Adipocyte (in vitro differentiated cells): ENCODE measurements at regions not wholly inside any gene's neighbourhood (a gene's known extent, or its start where the extent isn't known, plus 50 kb on each side); places are given as distances from the start of the nearest gene placed in this dataset.
"Not testable (repeated sequence)": the region's sequence is repeated elsewhere in the genome, so short reads cannot be mapped to it uniquely, and the experiment has no call there.

Experiments
- DNase-seq: peaks from one replicate; pipeline ENCODE4 v3.0.0-alpha.2; 2015; ENCODE audit warnings: low read depth
- H3K27me3 ChIP-seq: replicated peaks from 2 replicates; pipeline ENCODE4 v1.7.0; 2013; ENCODE audit warnings: mild to moderate bottlenecking, low read length, moderate library complexity; ENCODE audit not compliant: control insufficient read depth, insufficient read depth
- H3K36me3 ChIP-seq: 2 replicates; pipeline ENCODE4 v1.7.0; 2013; ENCODE audit warnings: low read length, mild to moderate bottlenecking, moderate library complexity; ENCODE audit not compliant: control insufficient read depth, insufficient read depth, severe bottlenecking
- H3K4me1 ChIP-seq: 2 replicates; pipeline ENCODE4 v1.7.0; 2013; ENCODE audit warnings: mild to moderate bottlenecking, low read length, moderate library complexity; ENCODE audit not compliant: control insufficient read depth, insufficient read depth
- H3K4me3 ChIP-seq: 2 replicates; pipeline ENCODE4 v1.7.0; 2013; ENCODE audit warnings: mild to moderate bottlenecking, low read length, moderate library complexity
- H3K9ac ChIP-seq: 2 replicates; pipeline ENCODE4 v1.7.0; 2013; ENCODE audit warnings: mild to moderate bottlenecking, low read length, moderate library complexity
- H3K9me3 ChIP-seq: 2 replicates; pipeline ENCODE4 v1.7.0; 2013; ENCODE audit warnings: mild to moderate bottlenecking, low read length, moderate library complexity; ENCODE audit not compliant: control insufficient read depth

DNA sequence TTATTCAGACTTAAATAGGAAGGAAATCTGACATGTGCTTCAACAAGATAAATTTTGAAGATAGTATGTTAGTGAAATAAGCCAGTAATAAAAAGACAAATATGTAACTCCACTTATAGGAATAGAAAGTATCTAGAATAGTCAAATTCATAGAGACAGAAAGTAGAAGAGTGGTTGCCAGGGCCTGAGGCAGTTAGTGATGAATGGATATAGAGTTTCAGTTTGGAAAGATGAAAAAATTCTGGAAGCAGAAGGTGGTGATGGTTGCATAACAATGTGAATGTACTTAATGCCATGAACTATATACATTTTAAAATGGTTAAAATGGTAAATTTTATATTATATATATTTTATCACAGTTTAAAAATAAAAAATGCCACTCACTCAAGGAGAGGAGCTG is 54.3 kb downstream of the HAND2 start:
- DNase-seq, result peak; percentile 67
- H3K36me3 ChIP-seq, result no peaks in the 10 kb centered on the region
- no peak overlapping the region for H3K9ac ChIP-seq
- no peak overlapping the region for H3K4me3 ChIP-seq
- H3K27me3 ChIP-seq, result no peaks in the 10 kb centered on the region
- peaks cover 15% of the 10 kb centered on the region for H3K4me1 ChIP-seq
- no peaks in the 10 kb centered on the region for H3K9me3 ChIP-seq

DNA sequence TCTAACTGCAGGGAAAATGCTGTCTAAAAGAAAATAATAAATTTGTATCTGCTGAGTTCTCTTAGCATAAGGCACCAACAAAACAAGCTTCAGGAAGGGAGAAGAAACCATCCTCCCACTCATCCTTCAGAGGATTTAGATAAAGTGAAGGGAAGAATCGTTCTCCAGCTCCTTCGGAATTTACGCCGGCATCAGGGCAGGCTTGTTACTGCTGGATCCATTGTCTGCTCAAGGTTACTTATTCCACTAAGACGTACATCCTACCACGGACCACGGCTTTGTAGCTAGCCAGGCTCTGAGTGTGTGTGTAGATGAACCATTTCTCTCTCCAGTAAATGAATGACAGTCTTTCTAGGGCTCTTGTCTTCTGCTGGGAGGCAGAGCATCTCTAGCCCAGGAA is 60.4 kb downstream of the HAND2 start:
- Histone ChIP-seq H3K36me3 (no peaks in the 10 kb centered on the region), H3K27me3 (no peaks in the 10 kb centered on the region), H3K4me1 (peaks cover 22% of the 10 kb centered on the region), H3K4me3 (no peak overlapping the region), H3K9me3 (no peaks in the 10 kb centered on the region), H3K9ac (no peak overlapping the region)
- no peak for DNase-seq

DNA sequence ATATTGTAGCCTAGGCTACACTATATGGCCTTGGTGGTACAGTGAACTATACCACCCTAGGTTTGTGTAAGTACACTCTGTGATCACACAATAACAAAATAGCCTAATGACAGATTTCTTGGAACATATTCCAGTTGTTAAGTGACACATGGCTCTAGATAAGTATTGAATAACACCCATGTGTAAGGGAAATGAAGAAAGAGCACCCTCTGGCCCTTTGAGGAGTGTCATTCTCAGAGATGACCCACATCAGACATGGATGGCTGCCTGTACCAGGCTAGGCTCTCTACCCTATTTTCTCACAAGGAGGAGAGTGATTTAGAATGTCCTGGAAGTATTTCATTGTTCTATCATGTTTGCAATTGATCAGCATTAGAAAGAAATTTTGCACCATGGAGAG is 61.7 kb downstream of the HAND2 start:
- Histone ChIP-seq H3K4me1 (peaks cover 22% of the 10 kb centered on the region), H3K36me3 (no peaks in the 10 kb centered on the region), H3K9me3 (no peaks in the 10 kb centered on the region), H3K4me3 (no peak overlapping the region), H3K9ac (no peak overlapping the region), H3K27me3 (no peaks in the 10 kb centered on the region)
- DNase-seq, result no peak

DNA sequence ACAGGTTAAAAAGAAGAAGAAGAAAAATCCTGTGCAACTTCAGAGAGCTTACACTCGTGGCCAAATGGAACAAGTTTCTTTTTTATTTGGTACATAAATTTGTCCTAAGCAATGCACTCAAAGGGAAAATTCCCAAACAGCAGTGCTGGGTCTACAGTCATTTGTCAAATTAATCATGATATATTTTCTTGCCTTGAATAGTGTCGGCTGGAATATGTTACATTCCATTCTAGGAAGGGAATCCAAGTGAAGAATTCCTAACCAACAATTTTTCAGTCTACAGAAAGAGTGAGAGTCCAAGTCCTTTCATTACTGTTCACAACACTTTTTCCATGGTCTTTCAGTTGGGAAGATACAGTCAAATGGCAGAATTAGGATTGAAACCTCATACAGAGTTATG is 63.9 kb downstream of the HAND2 start:
- Histone ChIP-seq H3K4me1 (peaks cover 22% of the 10 kb centered on the region), H3K36me3 (no peaks in the 10 kb centered on the region), H3K9ac (no peak overlapping the region)

DNA sequence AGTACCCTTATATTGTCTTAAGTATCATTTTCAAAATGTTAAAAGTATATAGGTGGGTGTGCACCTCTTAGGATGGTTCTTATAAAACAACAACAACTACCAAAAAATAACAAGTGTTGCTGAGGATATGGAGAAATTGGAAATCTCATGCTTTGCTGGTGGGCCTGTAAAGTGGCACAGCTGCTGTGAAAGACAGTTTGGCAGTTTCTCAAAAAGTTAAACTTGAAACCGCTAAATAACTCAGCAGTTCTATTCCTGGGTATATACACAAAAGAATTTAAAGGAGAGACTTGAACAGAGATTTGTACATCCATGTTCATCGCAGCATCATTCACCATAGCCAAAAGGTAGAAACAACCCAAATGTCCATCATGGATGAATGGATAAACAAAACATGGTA is 65.5 kb downstream of the HAND2 start:
- Histone ChIP-seq H3K27me3 (no peaks in the 10 kb centered on the region), H3K9me3 (no peaks in the 10 kb centered on the region), H3K4me1 (peaks cover 22% of the 10 kb centered on the region), H3K36me3 (no peaks in the 10 kb centered on the region), H3K4me3 (no peak overlapping the region), H3K9ac (no peak overlapping the region)
- no peak for DNase-seq

More for the DNA sequence above, 63.9 kb downstream of the HAND2 start:
- no peaks in the 10 kb centered on the region for H3K9me3 ChIP-seq
- no peaks in the 10 kb centered on the region for H3K27me3 ChIP-seq
- peak overlapping the region; percentile 49 for H3K4me3 ChIP-seq
- DNase-seq, result no peak

DNA sequence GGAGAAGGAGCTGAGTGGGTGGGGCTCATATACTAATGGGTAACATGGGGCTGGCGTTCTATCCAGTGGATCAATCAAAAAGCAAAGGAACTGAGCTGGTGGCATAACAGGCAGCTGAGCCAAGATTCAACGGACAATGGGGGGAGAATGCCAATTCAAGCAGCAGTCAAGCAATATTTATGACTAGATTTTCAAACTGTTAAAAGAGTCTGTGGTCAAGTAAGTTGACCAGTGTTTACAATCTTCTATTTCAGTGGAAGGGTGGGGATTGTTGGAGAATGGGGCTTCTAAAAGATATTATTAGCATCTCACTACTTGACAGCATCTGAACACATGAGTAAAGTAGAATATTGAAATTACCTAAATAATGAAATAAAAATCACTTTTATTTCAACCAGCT is 64.9 kb upstream of the SCRG1 start:
- H3K4me3 ChIP-seq, result no peak overlapping the region
- peaks cover 22% of the 10 kb centered on the region for H3K4me1 ChIP-seq
- DNase-seq, result no peak

DNA sequence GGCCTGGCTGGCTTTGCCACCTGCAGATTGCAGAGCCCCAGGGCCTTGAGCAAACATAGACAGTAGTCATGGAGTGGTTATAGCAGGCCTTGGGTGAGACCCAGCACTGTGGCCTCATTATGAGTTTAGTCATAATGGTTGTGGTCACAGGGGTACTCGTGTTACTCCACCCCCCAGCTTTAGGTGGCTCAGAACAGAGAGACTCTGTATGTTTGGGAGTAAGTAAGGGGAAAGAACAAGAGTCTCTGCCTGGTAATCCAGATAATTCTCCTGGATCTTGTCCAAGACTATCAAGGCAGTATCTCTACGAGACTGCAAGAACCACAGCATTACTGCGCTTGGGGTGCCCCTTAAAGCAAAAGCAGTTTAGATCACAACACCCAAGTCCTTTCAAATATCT is 62.3 kb upstream of the SCRG1 start:
- Histone ChIP-seq H3K4me1 (peaks cover 6% of the 10 kb centered on the region), H3K9ac (no peak overlapping the region), H3K36me3 (no peaks in the 10 kb centered on the region), H3K9me3 (no peaks in the 10 kb centered on the region), H3K27me3 (no peaks in the 10 kb centered on the region), H3K4me3 (no peak overlapping the region)
- DNase-seq, result no peak

More for the DNA sequence above, 64.9 kb upstream of the SCRG1 start:
- Histone ChIP-seq H3K36me3 (no peaks in the 10 kb centered on the region), H3K9ac (no peak overlapping the region), H3K27me3 (no peaks in the 10 kb centered on the region), H3K9me3 (no peaks in the 10 kb centered on the region)

DNA sequence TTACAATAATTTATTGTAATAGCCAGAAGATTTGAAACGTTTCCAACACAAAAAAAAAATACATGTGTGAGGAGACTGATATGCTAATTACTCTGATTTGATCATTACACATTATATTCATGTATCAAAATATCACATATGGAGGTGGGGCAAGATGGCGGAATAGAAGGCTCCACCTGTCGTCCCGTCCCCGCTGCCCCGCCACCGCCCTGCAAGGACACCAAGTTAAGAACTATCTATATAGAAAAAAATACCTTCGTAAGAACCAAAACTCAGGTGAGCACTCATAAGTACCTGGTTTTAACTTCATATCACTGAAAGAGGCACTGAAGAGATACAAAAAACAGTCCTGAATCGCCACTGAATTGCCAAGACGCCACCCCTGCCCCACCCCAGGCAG is 60.9 kb upstream of the SCRG1 start:
- no peak overlapping the region for H3K9ac ChIP-seq
- no peaks in the 10 kb centered on the region for H3K9me3 ChIP-seq
- no peaks in the 10 kb centered on the region for H3K27me3 ChIP-seq
- no peaks in the 10 kb centered on the region for H3K4me1 ChIP-seq
- DNase-seq, result no peak
- H3K36me3 ChIP-seq, result no peaks in the 10 kb centered on the region
- no peak overlapping the region for H3K4me3 ChIP-seq

DNA sequence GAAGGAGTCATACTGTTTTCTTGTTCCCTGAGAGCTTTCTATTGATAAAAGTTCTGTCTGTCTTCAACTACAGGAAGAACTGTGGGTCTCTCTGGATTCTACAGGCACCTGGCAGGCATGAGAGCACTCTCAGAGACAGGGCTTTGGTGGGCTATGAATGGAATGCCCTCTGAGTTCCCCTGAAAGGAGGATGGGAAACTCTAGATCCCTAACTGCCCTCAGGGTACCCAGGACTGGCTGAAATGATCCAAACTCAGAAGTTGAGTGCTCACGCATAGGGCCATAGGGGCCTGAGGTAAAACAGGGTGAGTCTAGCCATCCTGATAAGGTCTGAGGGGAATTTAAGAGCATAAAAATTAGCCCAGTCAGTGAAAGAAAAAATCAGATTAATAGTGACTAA is 59.0 kb upstream of the SCRG1 start:
- Histone ChIP-seq H3K4me1 (no peaks in the 10 kb centered on the region), H3K36me3 (no peaks in the 10 kb centered on the region), H3K4me3 (no peak overlapping the region), H3K9me3 (no peaks in the 10 kb centered on the region), H3K27me3 (no peaks in the 10 kb centered on the region), H3K9ac (no peak overlapping the region)
- DNase-seq, result no peak

DNA sequence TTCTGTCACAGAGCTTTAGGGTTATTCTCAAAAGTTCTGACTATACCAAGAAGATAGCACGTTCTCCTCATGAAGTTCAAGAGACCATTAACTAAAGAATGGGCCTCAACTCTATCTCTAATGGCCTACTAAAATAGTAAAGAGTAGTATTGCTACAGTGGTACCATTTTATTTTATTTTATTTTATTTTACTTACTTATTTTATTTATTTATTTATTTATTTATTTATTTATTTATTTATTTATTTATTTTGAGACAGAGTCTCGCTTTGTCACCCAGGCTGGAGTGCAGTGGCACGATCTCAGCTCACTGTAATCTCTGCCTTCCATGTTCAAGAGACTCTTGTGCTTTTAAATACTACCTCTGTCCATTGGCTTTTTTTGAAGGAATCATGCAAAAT is 52.5 kb upstream of the SCRG1 start:
- peaks cover 16% of the 10 kb centered on the region for H3K4me1 ChIP-seq
- DNase-seq, H3K36me3 ChIP-seq, H3K27me3 ChIP-seq, H3K9ac ChIP-seq, H3K4me3 ChIP-seq, H3K9me3 ChIP-seq: not testable (repeated sequence)

DNA sequence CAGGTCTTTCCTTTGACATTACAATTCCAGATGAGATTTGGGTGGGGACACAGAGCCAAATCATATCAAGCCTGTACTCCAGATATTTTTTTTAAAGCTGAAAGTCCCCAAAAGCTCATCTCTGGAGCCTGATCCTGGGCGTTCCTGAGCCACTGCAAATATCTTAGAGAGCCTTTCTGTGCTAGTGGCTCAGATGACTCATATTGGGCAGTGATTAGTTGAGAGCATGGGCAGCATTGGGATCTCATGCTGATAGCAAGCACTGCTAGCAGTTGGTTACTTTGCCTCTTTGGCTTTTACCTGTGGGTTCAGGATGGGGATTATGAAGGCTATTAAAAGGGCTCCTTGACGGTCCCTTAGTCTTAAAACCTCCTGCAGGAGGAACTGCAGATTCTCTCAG is 51.4 kb upstream of the SCRG1 start:
- no peaks in the 10 kb centered on the region for H3K9me3 ChIP-seq
- no peaks in the 10 kb centered on the region for H3K27me3 ChIP-seq
- no peak for DNase-seq
- H3K4me1 ChIP-seq, result peaks cover 16% of the 10 kb centered on the region
- H3K36me3 ChIP-seq, result no peaks in the 10 kb centered on the region
- no peak overlapping the region for H3K9ac ChIP-seq
- no peak overlapping the region for H3K4me3 ChIP-seq

DNA sequence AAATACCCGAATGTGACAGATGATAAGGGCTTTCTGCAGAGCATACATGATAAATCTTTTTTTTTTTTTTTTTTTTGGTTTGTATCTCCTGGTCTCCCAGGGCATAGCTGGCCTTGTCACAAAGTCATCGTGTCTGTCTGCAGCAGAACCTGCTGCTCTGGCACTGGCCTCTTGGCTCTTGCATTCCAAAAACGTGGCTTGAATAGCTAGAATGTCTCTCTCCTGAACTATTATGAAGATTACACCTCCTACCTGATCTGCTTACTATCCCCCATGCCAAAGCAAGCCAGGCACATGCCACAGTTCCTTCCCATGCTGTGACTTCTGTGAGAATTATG is 50.4 kb upstream of the SCRG1 start:
- no peaks in the 10 kb centered on the region for H3K27me3 ChIP-seq
- no peak overlapping the region for H3K9ac ChIP-seq
- DNase-seq, result no peak
- no peak overlapping the region for H3K4me3 ChIP-seq
- H3K9me3 ChIP-seq, result no peaks in the 10 kb centered on the region
- H3K4me1 ChIP-seq, result peaks cover 16% of the 10 kb centered on the region
- H3K36me3 ChIP-seq, result no peaks in the 10 kb centered on the region
